Posterior cingulate gyrus (tissue), 11 donors: ENCODE measurements at regions not wholly inside any gene's neighbourhood (a gene's known extent, or its start where the extent isn't known, plus 50 kb on each side); places are given as distances from the start of the nearest gene placed in this dataset.
A peak's percentile ranks its signal among the peaks of the same experiment; 100 is the strongest.

Source experiments
- DNase-seq, 10 donors: peaks; one replicate each; pipeline versions ENCODE4 v3.0.0 to v3.0.0-alpha.2; 2020 to 2021; ENCODE audit warnings: mixed read lengths in 3 of 10
- intact Hi-C: fragments of 100-400 bp; cut with DNase I; formaldehyde crosslinking; loops from one replicate; pipeline ENCODE4 v1.15.1; 2023

DNA sequence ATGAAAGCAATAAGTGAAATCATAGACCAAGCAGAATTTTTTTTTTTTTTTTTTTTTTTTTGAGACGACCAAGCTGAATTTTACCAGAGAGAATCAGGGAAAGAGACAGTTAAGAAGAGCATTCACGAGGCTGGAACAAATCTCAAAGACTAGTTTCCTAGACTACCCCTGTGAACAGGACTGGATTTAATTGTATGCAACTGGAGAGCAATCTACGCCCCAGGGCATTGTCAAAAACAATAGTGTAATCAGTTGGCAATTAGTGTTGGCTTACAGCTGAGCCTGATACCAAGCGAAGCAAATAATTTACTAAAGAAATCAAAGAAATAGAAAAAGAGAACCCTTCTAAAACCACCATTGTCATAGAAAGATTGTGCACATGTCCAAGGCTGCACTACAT, 232.9 kb upstream of the CPNE8 start:
- intact Hi-C loops, result no loop called here
- DNase-seq, result no peak

GRCh38 chr12:39127401-39127800, 222.0 kb upstream of the CPNE8 start:
- DNase-seq, result no peak
- intact Hi-C loops, result no loop called here

DNA sequence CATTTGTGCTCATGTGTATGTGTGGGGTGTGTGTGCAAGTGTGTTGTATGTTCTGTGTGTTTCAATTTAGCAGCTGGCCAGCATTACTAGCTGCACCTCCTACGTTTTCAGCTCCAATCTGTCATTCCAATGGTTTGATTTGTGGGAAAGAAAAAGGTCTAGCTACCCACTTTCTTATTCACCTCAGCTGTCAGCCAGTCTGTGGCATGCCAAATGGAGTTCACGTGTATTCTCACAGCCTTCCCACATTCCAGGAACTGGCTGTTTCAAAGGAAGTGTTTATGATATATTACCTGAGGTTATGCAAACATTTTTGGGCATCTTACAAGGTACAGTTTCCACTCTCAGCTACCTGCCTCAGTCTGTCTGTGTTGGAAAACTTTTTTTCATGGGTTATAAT, 220.2 kb upstream of the CPNE8 start:
- intact Hi-C loops, result no loop called here
- DNase-seq, result no peak

DNA sequence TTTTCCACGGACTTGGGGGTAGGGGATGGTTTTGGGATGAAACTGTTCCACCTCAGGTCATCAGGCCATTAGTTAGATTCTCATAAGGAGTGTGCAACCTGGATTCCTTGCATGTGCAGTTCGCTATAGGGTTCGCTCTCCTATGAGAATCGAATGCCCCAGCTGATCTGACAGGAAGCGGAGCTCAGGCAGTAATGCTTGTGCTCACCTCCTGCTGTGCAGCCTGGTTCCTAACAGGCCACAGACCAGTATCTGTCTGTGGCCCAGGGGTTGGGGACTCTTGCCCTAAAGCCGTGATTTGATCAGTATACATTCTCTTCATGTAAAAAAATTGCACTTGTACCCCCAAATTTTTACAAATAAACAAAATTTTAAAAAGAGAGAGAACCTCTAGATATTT, 219.4 kb upstream of the CPNE8 start:
- intact Hi-C loops, result no loop called here
- no peak for DNase-seq

GRCh38 chr12:39123580-39124253, 218.3 kb upstream of the CPNE8 start:
- DNase-seq, result no peak
- intact Hi-C loops, result no loop called here

- peak in 1 of 10 donors; percentile 60 for DNase-seq
- intact Hi-C loops, result no loop called here
Measured at GRCh38 chr12:39122562-39123204, 217.3 kb upstream of the CPNE8 start.

DNA sequence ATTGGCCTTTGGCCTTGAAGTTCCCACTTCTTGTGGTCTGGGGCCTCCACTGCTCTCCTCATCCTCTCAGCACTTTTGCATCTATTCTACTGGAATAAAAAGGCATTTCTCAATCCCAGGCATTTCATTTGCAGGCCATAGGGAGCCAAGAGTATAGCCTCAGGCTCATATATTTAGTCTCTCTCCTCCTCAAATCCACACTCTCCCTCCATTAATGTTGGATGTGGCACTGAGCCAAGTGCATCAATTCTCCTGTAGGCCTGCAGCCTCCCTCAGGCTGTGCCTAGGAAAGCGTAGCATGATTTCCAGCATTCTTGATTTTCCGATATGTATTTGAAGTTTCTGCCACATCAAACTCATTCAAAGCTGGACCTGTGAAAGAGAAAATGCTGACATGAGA, 211.5 kb upstream of the CPNE8 start:
- no peak for DNase-seq
- intact Hi-C loops, result no loop called here

DNA sequence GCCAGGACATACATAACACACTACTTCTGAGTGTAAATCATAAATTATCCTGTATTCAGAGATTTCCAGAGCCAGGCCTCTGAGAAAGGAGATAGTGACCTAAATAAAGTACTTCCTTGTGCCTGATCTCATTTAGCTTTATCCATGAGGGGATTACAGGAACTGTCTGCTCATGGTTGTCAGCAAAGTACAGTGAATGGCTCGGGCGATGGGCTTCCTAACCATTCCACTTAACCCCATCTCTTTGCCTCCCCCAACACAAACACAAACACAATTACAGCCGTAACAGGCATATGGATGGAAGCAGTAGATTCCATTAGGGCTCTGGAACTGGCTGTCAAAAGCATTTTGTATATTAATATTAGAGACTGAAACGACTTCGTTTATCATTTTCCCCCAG, 206.7 kb upstream of the CPNE8 start:
- DNase-seq, result no peak
- intact Hi-C loops, result no loop called here

DNA sequence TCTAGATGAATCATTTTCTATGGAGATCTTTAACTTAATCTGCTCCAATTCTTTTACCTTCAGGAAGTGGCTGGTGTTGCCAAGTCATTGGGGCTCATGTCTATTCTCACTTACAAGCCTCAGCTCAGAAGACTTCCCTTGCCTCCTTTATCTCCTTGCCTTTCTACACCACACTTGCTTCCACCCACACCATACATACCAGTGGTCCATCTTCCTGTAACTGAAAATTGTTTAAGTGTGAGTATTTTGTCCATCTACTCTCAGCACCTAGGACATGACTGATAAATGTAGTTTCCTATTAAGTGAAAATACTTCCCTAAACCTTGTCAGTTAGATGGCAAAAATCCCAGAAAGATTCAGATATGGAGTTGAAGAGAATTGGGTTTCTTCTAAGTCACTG, 199.7 kb upstream of the CPNE8 start:
- intact Hi-C loops, result no loop called here
- DNase-seq, result no peak

GRCh38 chr12:39103552-39104165, 198.3 kb upstream of the CPNE8 start:
- DNase-seq, result peak in 1 of 10 donors; percentile 13
- intact Hi-C loops, result loop anchor here (2.0 kb wide), 1 partner anchor 197 kb away; no protein-coding TSS in a partner anchor

DNA sequence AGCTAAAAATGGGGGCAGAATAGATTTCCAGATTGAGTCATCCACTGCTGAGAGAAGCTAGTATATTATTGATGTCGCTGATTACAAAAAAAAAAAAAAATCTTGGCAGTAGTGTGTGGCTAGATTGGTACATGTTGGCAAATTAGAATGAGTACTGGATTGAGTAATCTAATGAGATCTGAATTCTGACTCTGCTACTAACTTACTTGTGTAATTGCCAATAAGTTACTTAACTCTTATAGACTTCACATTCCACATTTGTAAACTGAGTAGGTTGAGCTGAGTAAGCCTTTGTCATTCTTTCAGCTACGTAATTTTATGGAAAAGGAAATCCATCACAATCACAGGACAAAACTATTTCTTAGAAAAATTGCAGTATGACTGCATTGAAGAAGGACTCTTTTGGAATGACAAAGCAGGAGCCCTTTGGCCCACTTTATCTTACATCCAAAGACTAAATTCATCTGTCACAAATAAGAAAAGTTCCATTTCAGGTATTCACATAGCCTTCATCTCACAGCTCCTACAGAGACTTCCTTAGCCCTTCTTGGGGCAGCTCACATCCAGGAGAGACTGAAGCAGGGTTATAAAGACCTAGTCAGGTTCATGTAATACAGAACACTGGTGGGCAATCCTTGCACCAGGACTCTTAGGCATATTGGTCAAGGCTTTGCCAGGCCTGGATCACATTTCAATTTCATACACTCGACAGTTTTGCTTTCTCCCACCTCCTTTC, 197.3 kb upstream of the CPNE8 start:
- intact Hi-C loops, result loop anchor here (2.0 kb wide), 1 partner anchor 196 kb away; no protein-coding TSS in a partner anchor
- DNase-seq, result no peak

DNA sequence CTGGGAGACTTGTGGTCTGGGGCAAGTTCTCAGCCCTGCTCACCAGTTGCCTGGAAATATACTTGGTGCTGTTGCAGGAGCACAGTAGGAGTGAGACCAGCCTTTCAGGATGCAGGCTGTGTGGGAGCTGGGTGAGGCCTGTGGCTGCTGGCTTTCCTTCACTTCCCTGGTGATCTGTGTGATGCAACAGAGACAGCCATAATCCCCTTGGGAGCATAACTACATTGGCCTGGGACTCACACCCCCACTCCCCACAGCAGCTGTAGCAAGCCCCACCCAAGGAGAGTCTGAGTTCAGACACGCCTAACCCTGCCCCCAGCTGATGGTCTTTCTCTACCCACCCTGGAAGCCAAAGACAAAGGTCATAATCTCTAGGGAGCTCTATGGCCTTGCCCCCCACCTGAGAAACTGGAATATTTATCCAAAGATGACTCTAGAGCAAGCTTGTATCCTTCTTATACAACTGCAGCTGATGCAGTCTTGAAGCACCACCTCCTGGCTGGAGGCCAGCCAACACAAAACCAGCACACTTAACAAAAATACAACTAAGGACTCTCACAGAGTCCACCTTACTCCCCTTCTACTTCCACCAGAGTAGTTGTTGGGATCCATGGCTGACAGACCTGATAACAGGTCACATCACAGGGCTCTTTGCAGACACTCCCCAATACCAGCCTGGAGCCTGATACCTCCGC, 190.4 kb upstream of the CPNE8 start:
- DNase-seq, result no peak
- intact Hi-C loops, result no loop called here

DNA sequence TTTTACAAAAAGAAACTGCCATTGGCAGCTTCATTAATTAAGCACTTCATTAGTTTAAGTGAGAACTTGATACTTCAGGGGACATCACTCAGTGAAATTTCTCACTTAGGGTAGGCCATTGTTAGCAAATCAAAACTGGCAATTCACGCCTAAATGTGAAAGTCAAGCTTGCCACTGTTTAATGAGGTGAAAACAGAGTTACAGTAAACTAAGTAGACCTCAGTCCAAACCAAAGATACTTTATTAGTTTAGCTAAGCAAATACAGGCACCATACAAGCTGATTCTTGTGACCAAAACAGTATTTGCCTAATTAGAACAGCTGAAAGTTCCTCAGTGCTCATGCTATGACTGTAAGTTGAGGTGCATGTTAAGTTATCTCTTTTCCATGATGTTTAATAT, 176.5 kb upstream of the CPNE8 start:
- DNase-seq, result no peak
- intact Hi-C loops, result no loop called here

GRCh38 chr12:39077226-39077625, 171.8 kb upstream of the CPNE8 start:
- DNase-seq, result no peak
- intact Hi-C loops, result no loop called here

DNA sequence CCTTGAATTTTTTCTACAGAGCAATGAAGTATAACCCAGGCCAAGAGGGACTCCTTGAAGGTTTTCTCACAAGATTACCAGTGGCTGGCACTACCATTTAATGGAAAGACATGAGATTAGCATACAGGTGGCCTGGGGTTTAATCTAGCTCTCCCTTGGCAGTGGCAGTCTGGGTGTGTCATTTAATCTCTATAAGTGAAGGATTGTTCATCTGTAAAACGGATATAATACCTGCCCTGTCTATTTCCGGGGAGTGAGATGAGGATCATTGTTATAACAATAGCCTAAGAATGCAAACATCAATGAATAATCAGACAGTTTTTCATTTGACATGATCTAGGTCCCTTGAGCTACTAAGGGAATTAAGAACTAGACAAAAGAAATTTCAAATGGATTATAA, 168.7 kb upstream of the CPNE8 start:
- DNase-seq, result no peak
- intact Hi-C loops, result no loop called here

- intact Hi-C loops, result no loop called here
- DNase-seq, result no peak
Measured at GRCh38 chr12:39072658-39073057, 167.3 kb upstream of the CPNE8 start.

GRCh38 chr12:39071611-39072010, 166.2 kb upstream of the CPNE8 start:
- no peak for DNase-seq
- intact Hi-C loops, result no loop called here

DNA sequence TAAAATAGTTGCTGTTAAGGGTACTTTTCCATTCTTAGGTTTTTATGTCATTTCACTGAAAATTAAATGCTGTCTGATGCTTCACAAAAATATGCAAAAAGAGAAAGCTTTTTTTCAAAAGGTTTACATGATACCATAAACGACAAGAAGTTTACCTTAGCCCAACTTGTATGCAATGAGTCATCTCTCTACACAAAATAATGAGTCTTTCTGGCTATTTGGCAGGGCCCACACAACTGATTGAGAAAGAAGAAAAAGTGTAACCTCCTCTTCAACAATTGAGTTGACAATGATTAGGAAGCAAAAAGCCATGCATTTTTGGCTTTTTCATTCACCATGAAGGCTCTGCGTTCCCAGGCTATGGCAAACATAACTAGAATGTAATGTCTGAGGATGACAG, 165.4 kb upstream of the CPNE8 start:
- no peak for DNase-seq

GRCh38 chr12:39065455-39065854, 160.1 kb upstream of the CPNE8 start:
- intact Hi-C loops, result no loop called here
- no peak for DNase-seq

More for the DNA sequence above, 165.4 kb upstream of the CPNE8 start:
- intact Hi-C loops, result no loop called here

- DNase-seq, result no peak
- intact Hi-C loops, result no loop called here
Measured at GRCh38 chr12:39064708-39065107, 159.3 kb upstream of the CPNE8 start.
